ENCODE measurements at regions not wholly inside any gene's neighbourhood (a gene's known extent, or its start where the extent isn't known, plus 50 kb on each side); places are given as distances from the start of the nearest gene placed in this dataset.

DNA sequence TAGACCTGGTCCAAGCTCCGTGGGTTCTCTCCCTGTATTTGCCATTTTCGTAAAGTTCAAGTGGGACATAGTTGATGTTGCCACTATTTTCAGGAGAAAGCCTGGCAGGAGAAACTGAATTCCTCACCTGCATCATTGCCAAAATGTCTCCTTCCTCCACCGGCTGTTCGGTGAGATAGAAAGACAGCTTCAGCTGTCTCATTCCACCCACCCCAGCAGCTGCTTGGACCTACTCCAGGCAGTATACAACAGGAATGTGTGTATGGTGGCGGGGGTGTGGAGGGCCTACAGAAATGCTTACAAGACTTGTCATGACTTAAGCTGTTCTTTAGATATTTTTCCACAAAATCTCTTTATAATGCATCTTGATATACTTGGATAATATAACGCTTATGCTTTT is 132.7 kb upstream of the RAP2B start (continued):
- TF ChIP-seq, protein P1, sequence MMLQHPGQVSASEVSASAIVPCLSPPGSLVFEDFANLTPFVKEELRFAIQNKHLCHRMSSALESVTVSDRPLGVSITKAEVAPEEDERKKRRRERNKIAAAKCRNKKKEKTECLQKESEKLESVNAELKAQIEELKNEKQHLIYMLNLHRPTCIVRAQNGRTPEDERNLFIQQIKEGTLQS (CRISPR knock-in tag; conservative IDR thresholded peaks at IDR 0.05), result no peak
- TF ChIP-seq, protein P2, sequence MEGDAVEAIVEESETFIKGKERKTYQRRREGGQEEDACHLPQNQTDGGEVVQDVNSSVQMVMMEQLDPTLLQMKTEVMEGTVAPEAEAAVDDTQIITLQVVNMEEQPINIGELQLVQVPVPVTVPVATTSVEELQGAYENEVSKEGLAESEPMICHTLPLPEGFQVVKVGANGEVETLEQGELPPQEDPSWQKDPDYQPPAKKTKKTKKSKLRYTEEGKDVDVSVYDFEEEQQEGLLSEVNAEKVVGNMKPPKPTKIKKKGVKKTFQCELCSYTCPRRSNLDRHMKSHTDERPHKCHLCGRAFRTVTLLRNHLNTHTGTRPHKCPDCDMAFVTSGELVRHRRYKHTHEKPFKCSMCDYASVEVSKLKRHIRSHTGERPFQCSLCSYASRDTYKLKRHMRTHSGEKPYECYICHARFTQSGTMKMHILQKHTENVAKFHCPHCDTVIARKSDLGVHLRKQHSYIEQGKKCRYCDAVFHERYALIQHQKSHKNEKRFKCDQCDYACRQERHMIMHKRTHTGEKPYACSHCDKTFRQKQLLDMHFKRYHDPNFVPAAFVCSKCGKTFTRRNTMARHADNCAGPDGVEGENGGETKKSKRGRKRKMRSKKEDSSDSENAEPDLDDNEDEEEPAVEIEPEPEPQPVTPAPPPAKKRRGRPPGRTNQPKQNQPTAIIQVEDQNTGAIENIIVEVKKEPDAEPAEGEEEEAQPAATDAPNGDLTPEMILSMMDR (IDR thresholded peaks at IDR 0.05), result no peak
- TF ChIP-seq SMAD4 (CRISPR knock-in tag; IDR thresholded peaks at IDR 0.05), result no peak
- TF ChIP-seq, protein P3, sequence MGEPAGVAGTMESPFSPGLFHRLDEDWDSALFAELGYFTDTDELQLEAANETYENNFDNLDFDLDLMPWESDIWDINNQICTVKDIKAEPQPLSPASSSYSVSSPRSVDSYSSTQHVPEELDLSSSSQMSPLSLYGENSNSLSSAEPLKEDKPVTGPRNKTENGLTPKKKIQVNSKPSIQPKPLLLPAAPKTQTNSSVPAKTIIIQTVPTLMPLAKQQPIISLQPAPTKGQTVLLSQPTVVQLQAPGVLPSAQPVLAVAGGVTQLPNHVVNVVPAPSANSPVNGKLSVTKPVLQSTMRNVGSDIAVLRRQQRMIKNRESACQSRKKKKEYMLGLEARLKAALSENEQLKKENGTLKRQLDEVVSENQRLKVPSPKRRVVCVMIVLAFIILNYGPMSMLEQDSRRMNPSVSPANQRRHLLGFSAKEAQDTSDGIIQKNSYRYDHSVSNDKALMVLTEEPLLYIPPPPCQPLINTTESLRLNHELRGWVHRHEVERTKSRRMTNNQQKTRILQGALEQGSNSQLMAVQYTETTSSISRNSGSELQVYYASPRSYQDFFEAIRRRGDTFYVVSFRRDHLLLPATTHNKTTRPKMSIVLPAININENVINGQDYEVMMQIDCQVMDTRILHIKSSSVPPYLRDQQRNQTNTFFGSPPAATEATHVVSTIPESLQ (CRISPR knock-in tag; IDR thresholded peaks at IDR 0.05), result no peak
- no peak for TF ChIP-seq HMGA2 (CRISPR knock-in tag; IDR thresholded peaks at IDR 0.05)
- no peak for TF ChIP-seq ZBTB21 (CRISPR knock-in tag; IDR thresholded peaks at IDR 0.05; ENCODE audit: borderline replicate concordance)
- TF ChIP-seq, protein P4, sequence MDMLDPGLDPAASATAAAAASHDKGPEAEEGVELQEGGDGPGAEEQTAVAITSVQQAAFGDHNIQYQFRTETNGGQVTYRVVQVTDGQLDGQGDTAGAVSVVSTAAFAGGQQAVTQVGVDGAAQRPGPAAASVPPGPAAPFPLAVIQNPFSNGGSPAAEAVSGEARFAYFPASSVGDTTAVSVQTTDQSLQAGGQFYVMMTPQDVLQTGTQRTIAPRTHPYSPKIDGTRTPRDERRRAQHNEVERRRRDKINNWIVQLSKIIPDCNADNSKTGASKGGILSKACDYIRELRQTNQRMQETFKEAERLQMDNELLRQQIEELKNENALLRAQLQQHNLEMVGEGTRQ (CRISPR knock-in tag; IDR thresholded peaks at IDR 0.05), result no peak
- no peak for TF ChIP-seq ZNF138 (CRISPR knock-in tag; conservative IDR thresholded peaks at IDR 0.05)
- TF ChIP-seq TCF7 (CRISPR knock-in tag; IDR thresholded peaks at IDR 0.05; ENCODE audit: low read depth), result no peak

DNA sequence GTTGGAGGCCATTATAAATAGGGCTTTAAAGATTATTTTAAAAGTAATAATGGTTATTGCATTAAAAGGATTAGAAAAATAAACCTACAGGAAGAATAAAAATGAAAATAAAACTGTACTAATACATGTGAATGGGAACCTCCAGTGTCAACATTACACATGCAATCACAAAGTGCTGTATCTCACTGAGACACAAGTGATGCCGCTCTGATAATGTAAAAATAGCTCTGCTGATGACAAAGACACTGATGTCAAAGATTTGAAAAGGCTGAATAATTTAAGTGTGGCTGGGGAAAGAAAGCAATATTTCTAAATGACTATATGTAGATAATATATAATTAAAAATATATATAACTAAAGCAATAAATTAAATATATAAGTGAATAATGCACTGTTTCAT is 129.1 kb upstream of the RAP2B start:
- Mint-ChIP-seq H3K36me3 (no peaks in the 10 kb centered on the region), H3K4me1 (no peaks in the 10 kb centered on the region), H3K4me3 (no peak overlapping the region), H3K27me3 (ENCODE audit: low read depth) (no peaks in the 10 kb centered on the region), H3K9me3 (no peaks in the 10 kb centered on the region), H3K27ac (no peak overlapping the region)
- TF ChIP-seq, protein P2 (IDR thresholded peaks at IDR 0.05), result no peak
- no peak for TF ChIP-seq MYBL2 (CRISPR knock-in tag; IDR thresholded peaks at IDR 0.05)
- TF ChIP-seq SP1 (CRISPR knock-in tag; conservative IDR thresholded peaks at IDR 0.05), result no peak
- TF ChIP-seq ZNF396 (CRISPR knock-in tag; IDR thresholded peaks at IDR 0.05; ENCODE audit: borderline replicate concordance), result no peak
- TF ChIP-seq NR3C1 (CRISPR knock-in tag; conservative IDR thresholded peaks at IDR 0.05; ENCODE audit: low read depth), result no peak
- no peak for TF ChIP-seq FOXK1 (CRISPR knock-in tag; IDR thresholded peaks at IDR 0.05)
- no peak for TF ChIP-seq TEAD1 (CRISPR knock-in tag; IDR thresholded peaks at IDR 0.05)
- TF ChIP-seq TEAD4 (CRISPR knock-in tag; IDR thresholded peaks at IDR 0.05), result no peak
- TF ChIP-seq CBFB (CRISPR knock-in tag; IDR thresholded peaks at IDR 0.05; ENCODE audit: low read depth), result no peak
- TF ChIP-seq ERG (CRISPR knock-in tag; IDR thresholded peaks at IDR 0.05), result no peak
- TF ChIP-seq SMAD3 (CRISPR knock-in tag; IDR thresholded peaks at IDR 0.05; ENCODE audit: borderline replicate concordance), result no peak
- TF ChIP-seq, protein P1 (CRISPR knock-in tag; conservative IDR thresholded peaks at IDR 0.05), result no peak
- no peak for TF ChIP-seq SMAD4 (CRISPR knock-in tag; IDR thresholded peaks at IDR 0.05)
- TF ChIP-seq PRRX2 (CRISPR knock-in tag; IDR thresholded peaks at IDR 0.05), result no peak
- TF ChIP-seq KAT7 (CRISPR knock-in tag; IDR thresholded peaks at IDR 0.05; ENCODE audit: borderline replicate concordance), result no peak
- TF ChIP-seq ATF2 (CRISPR knock-in tag; IDR thresholded peaks at IDR 0.05; ENCODE audit: borderline replicate concordance, low read depth), result no peak
- ATAC-seq (no peak), DNase-seq (ENCODE audit: low spot score) (no peak)
- CTCF ChIA-PET, result interaction anchor here (2.5 kb wide), 1 partner anchor 10 kb away, joined by 10 read pairs; no protein-coding TSS in a partner anchor
- POLR2A ChIA-PET, result no interaction called here

All from WTC11 (cell line).